Suprapubic skin (tissue), 4 donors: ENCODE measurements at regions not wholly inside any gene's neighbourhood (a gene's known extent, or its start where the extent isn't known, plus 50 kb on each side); places are given as distances from the start of the nearest gene placed in this dataset.

Experiments used
- DNase-seq, 2 donors: peaks; one replicate each; pipeline ENCODE4 v3.0.0-alpha.2; 2019; ENCODE audit warnings: low spot score in 2 of 2
- H3K27ac ChIP-seq: fragments of 200-600 bp; sonication (generic); one replicate; pipeline ENCODE4 v1.5.1; 2019
- H3K27me3 ChIP-seq: fragments of 200-600 bp; sonication (generic); one replicate; pipeline ENCODE4 v1.5.1; 2019
- H3K36me3 ChIP-seq: fragments of 200-600 bp; sonication (generic); one replicate; pipeline ENCODE4 v1.5.1; 2019
- H3K4me1 ChIP-seq: fragments of 200-600 bp; sonication (generic); one replicate; pipeline ENCODE4 v1.5.1; 2019
- H3K4me3 ChIP-seq: fragments of 200-600 bp; sonication (generic); one replicate; pipeline ENCODE4 v1.5.1; 2019; ENCODE audit warnings: mild to moderate bottlenecking
- H3K9me3 ChIP-seq: fragments of 200-600 bp; sonication (generic); one replicate; pipeline ENCODE4 v1.5.1; 2019
- CTCF ChIP-seq, 2 donors: fragments of 200-600 bp in 1 of 2; fragments of 450-650 bp in 1 of 2; sonication (generic) in 1 of 2; IDR thresholded peaks; one replicate each; pipeline ENCODE4 v1.5.1; 2016 to 2019; ENCODE audit warnings: antibody characterized with exemption in 2 of 2, mild to moderate bottlenecking in 1 of 2, moderate library complexity in 1 of 2
- EP300 ChIP-seq: sonication (generic); formaldehyde crosslinking; IDR thresholded peaks from one replicate; pipeline ENCODE4 v1.6.1; 2017; ENCODE audit warnings: antibody characterized with exemption
- POLR2A ChIP-seq, 2 donors: fragments of 450-650 bp; IDR thresholded peaks; one replicate each; pipeline ENCODE4 v1.6.1; 2017; ENCODE audit warnings: antibody characterized with exemption in 2 of 2, mild to moderate bottlenecking in 2 of 2, moderate library complexity in 2 of 2
- POLR2AphosphoS5 ChIP-seq, 3 donors: sonication (generic); formaldehyde crosslinking; IDR thresholded peaks; one replicate each; pipeline ENCODE4 v1.6.1; 2017; ENCODE audit warnings: antibody characterized with exemption in 3 of 3
- WGBS: methylation state at CpG from one replicate; pipeline ENCODE4 v1.1.5; 2018; 5-methylcytosine and 5-hydroxymethylcytosine counted together

- WGBS = 90% methylated on average over 2 of the region's 2 CpGs
- TF ChIP-seq EP300 (no peak), POLR2A (IDR thresholded peaks at IDR 0.05) (no peak), POLR2AphosphoS5 (IDR thresholded peaks at IDR 0.05) (no peak), CTCF (IDR thresholded peaks at IDR 0.05) (no peak)
- no peaks in the 10 kb centered on the region for H3K27me3 ChIP-seq
- H3K4me1 ChIP-seq = peaks cover 17% of the 10 kb centered on the region
- no peaks in the 10 kb centered on the region for H3K36me3 ChIP-seq
- no peaks in the 10 kb centered on the region for H3K9me3 ChIP-seq
- H3K27ac ChIP-seq = no peak overlapping the region
- H3K4me3 ChIP-seq = no peak overlapping the region
- DNase-seq = no peak
Measured at GRCh38 chr12:91424506-91424905, 241.9 kb upstream of the DCN start.

- WGBS = 24% methylated on average over 2 of the region's 2 CpGs
- TF ChIP-seq CTCF (IDR thresholded peaks at IDR 0.05) (no peak), POLR2A (IDR thresholded peaks at IDR 0.05) (no peak), EP300 (no peak), POLR2AphosphoS5 (IDR thresholded peaks at IDR 0.05) (no peak)
Measured at GRCh38 chr12:91423693-91424050, 241.1 kb upstream of the DCN start.

GRCh38 chr12:91422811-91423692 is 240.4 kb upstream of the DCN start:
- H3K27ac ChIP-seq = no peak overlapping the region

More at GRCh38 chr12:91423693-91424050, 241.1 kb upstream of the DCN start:
- Histone ChIP-seq H3K9me3 (no peaks in the 10 kb centered on the region), H3K27ac (no peak overlapping the region), H3K4me3 (no peak overlapping the region), H3K4me1 (peaks cover 17% of the 10 kb centered on the region), H3K27me3 (no peaks in the 10 kb centered on the region), H3K36me3 (no peaks in the 10 kb centered on the region)
- DNase-seq = no peak

GRCh38 chr12:91422127-91422526 is 239.5 kb upstream of the DCN start:
- Histone ChIP-seq H3K27ac (no peak overlapping the region), H3K9me3 (no peaks in the 10 kb centered on the region), H3K4me3 (no peak overlapping the region), H3K36me3 (no peaks in the 10 kb centered on the region), H3K4me1 (peaks cover 17% of the 10 kb centered on the region), H3K27me3 (no peaks in the 10 kb centered on the region)
- no peak for TF ChIP-seq POLR2AphosphoS5 (IDR thresholded peaks at IDR 0.05)
- no peak for TF ChIP-seq POLR2A (IDR thresholded peaks at IDR 0.05)
- no peak for TF ChIP-seq CTCF (IDR thresholded peaks at IDR 0.05)
- no peak for TF ChIP-seq EP300
- 17% methylated on average over 1 of the region's 1 CpG for WGBS
- no peak for DNase-seq

More at GRCh38 chr12:91422811-91423692, 240.4 kb upstream of the DCN start:
- no peak for DNase-seq
- TF ChIP-seq CTCF (IDR thresholded peaks at IDR 0.05) (no peak), EP300 (no peak), POLR2AphosphoS5 (IDR thresholded peaks at IDR 0.05) (no peak)
- H3K4me1 ChIP-seq = peaks cover 17% of the 10 kb centered on the region
- no peaks in the 10 kb centered on the region for H3K27me3 ChIP-seq
- 37% methylated on average over 7 of the region's 7 CpGs for WGBS
- H3K9me3 ChIP-seq = no peaks in the 10 kb centered on the region
- H3K4me3 ChIP-seq = no peak overlapping the region
- no peaks in the 10 kb centered on the region for H3K36me3 ChIP-seq

- peaks cover 17% of the 10 kb centered on the region for H3K4me1 ChIP-seq
- H3K9me3 ChIP-seq = no peaks in the 10 kb centered on the region
- H3K27ac ChIP-seq = no peak overlapping the region
- H3K27me3 ChIP-seq = no peaks in the 10 kb centered on the region
- H3K36me3 ChIP-seq = no peaks in the 10 kb centered on the region
- no peak for TF ChIP-seq CTCF (IDR thresholded peaks at IDR 0.05)
- no peak for TF ChIP-seq EP300
- TF ChIP-seq POLR2A (IDR thresholded peaks at IDR 0.05) = no peak
- no peak for TF ChIP-seq POLR2AphosphoS5 (IDR thresholded peaks at IDR 0.05)
- no peak for DNase-seq
- no peak overlapping the region for H3K4me3 ChIP-seq
Measured at GRCh38 chr12:91419809-91420208, 237.2 kb upstream of the DCN start.
